Renal cortex interstitium (tissue), 11 donors: ENCODE measurements at regions not wholly inside any gene's neighbourhood (a gene's known extent, or its start where the extent isn't known, plus 50 kb on each side); places are given as distances from the start of the nearest gene placed in this dataset.
A peak's percentile ranks its signal among the peaks of the same experiment; 100 is the strongest.

Experiments
- DNase-seq, 11 donors: peaks; one replicate each; pipeline ENCODE4 v3.0.0-alpha.2; 2013; ENCODE audit warnings: low read depth in 9 of 11, low spot score in 4 of 11; ENCODE audit errors: extremely low read depth in 1 of 11

DNA sequence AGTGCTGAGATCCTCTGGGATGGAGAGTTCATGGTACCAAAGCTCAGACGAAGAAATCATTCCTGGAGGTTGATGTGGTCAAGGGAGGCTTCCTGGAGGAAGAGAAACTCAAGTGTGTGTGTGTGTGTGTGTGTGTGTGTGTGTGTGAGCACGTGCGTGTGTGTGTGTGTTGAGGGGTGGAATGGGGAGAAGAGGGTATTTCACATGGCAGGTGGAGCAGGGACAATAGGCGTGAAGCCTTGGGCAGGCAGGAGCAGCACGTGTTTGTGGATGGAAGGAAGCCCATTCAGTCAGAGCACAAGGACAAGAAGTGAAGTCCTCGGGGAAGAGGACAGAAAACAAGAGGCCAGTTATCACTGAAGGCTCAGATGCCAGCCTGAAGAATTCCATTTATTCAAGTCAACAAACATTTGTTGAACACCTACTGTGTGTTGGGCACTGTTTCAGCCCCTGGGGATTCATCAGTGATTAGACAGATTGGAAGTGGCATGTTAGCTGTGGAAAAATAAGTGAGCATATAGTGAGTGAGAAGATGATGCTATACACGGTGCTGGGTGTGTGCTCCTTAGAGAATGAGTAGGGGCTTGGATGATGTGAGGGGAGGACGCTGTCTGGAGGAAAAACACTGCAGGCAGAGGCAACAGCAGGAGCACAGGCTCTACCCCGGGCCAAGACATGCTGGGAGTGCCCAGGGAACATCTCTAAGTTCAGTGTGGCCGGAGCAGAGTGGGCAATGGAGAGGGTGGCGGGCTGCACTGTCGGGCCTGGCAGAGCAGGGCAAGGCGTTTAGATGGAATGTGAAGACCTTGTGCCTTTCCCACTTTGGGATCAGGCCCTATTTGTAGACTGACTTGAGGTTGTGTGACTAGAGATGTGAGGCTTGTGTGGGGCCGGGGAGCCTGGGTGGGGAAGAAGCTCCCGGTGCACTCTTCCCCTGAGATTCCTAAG, 267.1 kb downstream of the CBLN1 start:
- no peak for DNase-seq

DNA sequence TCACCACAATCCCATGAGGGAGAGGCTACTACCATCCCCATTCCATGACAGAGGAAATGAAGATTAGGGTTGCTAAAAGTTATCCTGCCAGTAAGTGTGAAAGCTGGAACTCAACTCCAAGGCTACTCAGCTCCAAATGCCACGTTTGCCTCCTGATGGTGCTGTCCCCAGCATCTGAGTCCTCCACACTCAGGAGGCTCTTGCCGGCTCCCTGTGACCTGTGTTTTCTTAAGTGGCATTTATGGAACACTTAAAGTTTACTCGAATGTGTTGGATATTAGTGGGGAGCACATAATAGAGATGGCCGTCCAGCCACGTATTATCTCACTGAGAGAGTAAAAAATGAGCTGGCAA, 267.9 kb downstream of the CBLN1 start:
- DNase-seq, result no peak

DNA sequence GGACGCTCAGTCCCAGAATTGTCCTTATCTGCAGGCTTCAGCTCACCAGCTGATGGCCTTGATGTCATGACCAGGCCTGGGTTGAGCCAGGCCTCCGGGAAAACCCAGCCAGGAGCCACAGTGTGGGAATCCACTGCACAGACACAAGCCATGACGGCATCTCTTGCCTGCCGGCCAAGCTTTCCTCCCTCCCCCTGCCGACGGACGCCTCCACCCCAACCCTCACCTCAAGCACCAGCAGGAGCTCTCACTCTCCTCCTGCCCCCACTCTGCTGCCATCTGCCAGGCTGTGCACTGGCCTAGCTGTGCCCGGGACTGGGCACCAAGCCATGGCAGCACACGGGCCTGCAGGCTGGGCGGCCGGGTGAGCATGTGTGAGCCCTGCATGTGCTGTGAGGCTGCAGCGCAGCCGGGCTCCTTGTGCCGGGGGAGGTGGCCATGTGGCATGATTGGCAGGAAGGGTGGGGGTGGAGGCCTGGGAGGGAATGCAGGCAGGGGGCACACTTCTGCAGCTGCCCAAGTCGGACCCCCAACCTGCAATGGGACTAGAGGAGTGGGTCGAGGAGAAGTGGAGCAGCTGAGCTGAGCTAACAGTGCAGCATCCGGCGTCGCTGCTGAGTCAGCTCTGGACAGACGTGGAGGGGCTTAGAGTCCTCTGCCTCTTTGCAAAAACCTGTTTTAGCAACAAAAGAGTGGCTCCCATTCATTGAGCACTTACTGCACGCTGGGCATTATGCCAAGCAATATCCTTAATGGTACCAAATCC, 268.5 kb downstream of the CBLN1 start:
- DNase-seq, result no peak

DNA sequence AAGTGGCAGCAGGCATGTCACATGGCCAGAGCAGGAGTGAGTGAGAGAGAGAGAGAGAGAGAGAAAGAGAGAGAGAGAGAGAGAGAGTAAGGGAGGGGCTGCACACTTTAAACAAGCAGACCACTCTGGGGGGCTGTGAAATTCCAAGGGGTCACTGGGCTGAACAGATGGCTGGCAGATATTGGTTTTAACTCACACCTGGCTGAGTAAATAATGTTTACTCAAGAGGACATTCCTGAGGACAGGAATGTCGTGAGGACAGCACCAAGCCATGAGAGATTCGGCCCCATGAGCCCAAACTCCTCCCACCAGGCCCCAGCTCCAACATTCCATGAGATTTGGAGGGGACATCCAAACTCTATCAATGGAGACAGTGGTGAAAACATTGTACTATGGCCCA, 269.7 kb downstream of the CBLN1 start:
- no peak for DNase-seq

DNA sequence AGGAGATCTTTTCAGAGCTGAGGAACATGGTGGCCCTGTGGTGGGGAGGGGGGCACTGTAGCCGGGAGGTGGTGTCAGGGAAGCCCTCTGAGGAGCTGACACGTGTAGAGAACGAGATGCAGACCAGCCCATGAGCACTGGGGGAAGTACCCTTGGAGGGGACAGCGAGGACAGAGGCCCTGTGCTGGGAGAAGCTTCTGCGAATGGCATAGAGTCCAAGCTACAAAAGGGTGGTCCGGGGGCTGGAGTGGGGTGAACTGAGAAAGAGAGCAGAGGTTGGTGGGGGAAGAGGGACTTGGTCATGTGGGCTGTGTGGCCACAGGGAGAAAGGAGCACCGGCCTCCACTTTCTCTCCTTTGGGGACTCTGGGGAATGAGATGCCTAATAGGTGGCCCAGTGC, 270.8 kb downstream of the CBLN1 start:
- DNase-seq, result no peak

DNA sequence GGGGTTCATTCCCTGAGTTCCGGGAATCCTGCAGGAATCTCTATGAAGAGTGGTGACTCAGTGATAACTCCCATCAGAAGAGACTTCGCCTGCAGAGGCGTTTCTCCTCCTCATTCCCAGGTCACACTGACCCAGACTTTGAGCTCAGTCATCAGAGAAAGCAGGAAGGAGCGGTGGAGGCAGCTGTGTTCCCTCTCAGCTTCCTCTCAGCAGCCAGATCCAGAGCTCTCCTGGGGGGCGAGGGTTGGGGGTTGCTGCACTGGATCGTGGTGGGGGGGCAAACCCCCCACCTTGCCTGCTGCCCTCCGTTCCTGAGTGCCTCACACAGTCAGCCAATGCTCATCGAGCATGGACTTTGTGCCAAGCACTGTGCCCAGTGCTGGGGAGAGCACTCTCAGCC, 271.2 kb downstream of the CBLN1 start:
- no peak for DNase-seq

DNA sequence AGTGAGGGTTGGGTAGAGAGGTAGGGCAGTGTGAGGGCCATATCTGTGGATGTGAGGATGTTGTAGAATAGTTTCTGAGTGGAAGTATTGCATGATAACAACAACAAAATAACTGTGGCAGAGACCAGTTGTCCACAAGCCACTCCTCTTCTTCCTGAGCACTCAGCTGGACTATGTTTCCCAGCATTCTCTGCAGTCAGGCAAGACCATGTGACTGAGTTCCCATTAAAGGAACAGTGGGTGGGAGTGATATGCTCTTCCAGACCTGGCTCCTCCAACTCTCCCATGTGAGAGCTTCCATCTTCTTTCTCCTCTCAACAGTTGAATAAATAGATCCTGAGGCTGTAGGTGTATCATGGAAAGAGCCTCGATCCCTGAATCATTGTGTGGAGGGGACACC, 272.4 kb downstream of the CBLN1 start:
- DNase-seq, result no peak

DNA sequence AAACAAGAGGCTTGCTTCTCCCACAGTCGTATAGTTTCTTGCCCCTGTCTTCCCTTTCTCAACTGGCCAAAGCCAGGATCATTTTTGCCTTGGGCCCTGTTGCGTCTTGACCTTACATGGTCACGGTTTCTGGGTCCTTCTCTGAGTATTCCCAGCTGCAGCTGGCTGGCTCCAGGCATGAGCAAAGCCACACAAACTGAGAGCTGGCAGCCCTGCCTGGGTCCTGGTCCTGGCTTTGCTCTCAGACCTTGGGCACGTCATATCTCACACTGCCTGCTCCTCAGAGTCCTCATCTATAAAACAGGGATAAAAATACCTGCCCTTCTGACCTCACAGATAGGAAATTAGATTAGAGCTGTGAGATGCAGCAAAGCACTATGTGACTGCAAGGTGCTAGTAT, 277.6 kb downstream of the CBLN1 start:
- DNase-seq, result no peak

DNA sequence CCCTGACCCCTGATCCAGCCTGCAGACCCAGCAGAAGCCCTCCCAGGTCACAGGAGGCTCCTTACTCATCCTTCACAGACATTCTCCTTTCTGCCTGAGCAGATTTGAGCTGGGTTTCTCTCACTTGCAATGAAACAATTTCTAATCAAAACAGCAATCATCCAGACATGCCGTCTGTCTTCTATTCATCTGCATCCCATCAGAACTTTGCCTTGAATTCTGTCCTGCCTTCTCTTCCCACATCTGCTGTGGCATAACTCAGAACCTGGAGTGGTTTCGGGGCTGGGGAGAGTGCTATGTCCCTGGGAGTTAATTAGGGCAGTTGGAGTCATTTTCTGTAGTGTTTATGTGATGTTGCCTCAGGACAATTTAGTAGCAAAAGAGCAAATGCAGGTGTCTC, 278.6 kb downstream of the CBLN1 start:
- no peak for DNase-seq

DNA sequence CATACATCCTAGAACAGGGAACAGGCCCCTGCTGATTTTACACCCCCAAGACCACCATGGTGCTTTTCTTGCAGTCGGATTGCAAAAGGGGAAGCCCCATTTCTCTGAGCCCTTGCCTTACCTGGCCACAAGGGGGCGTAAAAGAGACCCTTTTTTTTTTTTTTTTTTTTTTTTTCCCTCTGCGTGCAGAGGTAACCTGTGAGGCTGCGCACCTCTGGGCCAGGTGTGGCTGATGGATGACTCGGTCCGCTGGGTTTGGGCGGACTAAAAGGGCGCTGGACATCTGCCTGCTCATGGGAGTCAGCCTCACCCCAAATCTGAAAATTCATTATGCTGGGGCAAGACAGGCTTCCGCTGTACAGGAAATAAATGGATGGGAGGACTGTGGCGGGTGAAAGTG, 281.0 kb downstream of the CBLN1 start:
- DNase-seq, result no peak

DNA sequence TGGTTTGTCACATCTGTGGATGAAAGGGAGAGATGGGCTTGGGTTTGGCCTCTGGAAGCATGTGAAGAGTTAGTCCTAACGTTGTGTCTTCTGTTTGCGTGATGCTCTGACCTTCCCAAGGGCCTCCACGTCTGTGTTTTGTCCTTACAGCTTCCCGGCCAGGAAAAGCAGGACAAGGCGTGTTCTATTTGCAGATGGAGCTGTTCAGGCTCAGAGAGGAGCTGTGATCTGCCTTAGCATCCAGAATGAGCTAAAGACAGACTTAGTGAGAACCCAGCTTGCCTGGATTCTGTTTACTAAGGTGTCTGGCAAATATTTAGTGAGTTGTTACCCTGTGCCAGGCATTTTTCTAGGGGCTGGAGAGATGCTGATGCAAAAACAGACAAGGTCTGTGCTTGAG, 282.1 kb downstream of the CBLN1 start:
- DNase-seq, result no peak

DNA sequence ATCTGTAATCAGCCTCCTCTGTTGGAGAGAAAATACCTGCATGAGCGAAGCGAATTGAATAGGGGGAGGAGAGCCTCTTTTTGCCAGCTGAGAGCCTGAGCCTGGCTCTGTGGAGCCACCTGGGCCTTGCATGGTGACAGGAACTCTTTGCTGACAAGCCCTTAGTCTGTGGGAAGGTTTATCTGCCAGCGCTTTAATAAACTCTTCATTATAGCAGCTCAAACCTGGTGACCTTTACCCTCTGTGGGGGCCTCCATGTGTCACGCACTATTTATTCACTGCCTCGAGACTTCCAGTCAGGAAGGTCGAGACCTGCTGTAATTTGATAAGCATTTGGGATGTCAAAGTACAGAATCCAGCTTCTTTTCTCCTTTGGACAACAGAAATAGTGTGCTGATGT, 282.6 kb downstream of the CBLN1 start:
- DNase-seq, result no peak

DNA sequence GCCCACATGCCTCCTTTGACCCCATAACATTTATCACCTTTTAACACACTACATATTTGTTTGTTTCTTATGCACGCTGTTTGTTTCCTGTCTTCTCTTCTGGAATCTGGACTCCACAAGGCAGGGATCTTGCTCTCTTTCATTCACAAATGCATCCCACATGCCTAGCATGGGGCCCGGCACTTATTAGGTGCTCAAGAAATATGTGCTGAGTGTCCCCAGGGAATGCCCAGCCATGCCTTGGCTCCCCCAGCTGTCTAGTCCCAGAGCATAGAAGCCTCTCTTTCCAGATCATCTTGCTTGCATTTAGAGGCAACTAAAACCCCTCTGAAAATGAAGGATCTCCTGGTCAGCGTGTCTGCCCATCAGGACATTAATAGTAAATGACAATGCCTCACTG, 283.7 kb downstream of the CBLN1 start:
- DNase-seq, result no peak

DNA sequence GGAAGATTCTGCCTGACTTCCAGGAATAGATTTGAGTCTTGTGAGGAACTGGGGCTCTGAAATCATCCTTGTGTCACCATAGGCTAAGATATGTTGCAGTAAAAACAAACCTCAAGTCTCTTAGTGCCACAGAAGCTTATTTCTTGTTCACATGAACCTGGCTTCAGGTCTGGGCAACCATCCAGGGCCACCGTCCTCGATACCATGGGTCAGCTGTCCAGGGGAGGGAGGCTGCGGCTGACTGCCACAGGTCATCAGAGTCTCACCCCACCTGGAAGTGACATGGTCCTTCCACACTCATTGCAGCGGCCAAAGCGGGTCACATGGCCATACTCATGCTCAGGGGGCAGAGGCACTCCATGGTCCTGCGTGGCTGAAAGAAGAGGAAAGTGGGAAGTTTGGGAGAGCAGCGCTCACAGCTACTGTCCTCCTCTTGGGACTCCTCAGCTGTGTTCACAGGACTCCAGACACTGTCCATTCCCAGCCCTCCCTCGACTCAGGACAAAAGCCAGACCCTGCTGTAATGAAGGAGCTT, 284.5 kb downstream of the CBLN1 start:
- DNase-seq, result no peak

DNA sequence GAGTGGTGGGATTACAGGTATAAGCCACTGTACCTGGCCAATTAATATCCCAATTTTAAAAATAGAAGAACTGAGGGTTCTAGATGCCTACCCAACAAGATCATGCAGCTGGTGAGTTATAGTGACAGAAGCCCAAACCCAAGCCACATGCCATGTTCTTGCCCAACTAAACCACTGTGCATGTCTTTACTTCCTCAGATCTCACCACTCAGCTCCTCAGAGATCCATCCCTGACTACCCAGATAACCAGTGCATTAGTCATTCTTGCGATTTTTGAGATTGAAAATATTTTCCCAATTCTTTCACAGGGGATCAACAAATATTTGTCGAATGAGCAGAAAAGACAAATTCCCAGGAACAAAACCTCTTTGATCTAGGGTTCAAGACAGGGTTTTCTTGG, 303.1 kb downstream of the CBLN1 start:
- no peak for DNase-seq

DNA sequence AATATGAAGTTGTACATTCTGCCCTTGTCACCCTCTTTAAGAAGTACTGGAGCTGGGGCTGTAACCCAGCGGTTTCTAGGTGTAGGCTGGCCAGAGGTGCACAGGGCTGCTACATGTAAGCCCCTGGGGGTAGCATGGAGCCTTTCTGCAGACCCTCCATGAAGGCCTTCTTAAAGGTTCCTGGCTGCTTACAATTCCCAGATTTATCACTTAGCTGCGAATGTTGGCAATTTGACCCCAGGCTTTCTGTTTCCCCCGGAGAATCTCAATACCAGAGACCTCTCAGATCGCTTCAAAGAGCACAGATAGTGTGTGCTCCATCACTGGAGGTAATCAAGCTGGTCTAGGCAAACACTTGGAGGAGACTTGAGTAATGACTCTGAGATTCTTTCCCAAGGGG, 309.4 kb downstream of the CBLN1 start:
- DNase-seq, result no peak

DNA sequence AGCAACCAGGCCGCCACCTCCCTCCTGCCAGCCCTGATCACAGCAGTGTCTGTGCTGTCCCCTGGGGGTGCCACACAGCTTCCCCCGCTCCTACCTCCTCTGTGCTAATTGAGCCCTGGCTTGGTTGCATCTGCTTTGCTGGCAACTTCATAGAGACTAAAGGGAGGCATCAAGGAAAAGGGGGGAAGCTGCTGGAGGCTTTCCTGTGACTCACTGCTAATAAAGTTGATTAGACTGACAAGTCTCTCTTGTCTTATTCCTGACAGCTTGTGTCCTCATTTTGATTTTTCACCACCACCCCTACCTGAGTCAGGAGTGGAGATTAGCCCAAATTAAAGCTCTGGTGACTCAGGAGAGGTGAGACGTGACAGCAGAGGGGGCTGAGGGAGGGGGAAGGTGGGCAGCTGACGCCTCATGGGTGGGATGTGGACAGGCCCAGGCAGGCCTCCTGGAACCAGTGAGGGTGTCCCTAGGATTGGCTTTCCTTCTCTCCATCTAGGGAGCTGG, 310.0 kb downstream of the CBLN1 start:
- DNase-seq, result no peak

DNA sequence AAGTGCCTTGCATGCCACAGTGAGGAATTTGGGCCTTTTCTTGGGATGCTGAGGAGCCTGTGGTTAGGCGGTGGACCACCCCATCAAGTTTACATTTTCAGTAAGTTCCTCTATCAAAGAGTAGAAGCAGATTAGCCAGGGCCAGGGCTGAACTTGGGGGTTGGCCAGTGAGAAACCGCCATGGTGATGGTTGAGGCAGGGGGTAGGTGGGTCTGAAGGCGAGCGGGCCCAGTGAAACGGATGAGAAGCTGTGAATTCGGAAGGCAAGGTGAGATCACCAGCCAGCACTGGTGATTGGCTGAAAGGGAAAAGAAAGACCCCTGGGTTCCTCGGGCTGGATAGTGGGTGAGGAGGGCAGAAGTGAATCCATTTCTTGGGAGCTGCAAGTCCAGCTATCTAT, 311.4 kb downstream of the CBLN1 start:
- no peak for DNase-seq

DNA sequence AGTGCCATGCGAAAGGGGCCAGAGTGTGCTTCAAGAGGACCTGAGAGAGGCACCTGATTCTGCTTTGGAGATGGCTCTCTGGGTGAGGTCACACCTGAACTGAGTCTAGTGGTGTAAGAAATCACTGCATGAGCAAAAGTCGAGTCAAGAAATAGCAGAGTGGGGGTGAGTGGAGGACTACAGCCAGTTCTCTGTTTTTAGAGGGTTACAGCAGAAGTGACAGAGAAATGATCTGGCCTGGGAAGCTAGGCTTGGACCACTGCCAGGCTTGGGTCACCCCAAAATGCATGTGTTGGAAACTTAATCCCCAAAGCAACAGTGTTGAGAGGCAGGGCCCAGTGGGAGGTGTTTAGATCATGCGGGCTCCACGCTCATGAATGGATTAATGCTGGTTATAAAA, 312.0 kb downstream of the CBLN1 start:
- DNase-seq, result no peak

DNA sequence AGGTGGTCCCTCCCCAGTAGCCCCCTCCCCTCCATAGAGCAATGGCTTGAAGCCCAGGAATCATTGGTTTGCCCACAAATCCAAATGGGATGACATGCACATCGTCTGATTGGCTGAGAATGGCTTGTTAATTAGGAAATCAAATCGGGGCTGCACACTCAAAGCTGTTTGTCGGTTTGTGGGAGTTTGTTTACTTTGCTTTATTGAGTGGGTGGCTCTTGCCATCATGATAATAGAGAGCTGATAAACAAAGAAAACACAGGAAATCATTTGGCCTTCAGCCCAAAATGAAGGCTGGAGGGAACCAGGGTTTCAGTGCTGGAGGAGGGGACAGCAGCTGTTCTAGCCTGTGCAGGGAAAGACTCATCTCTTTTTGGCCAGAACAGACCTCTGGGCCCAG, 316.3 kb downstream of the CBLN1 start:
- peak in 2 of 11 donors; percentile 12 to 13 for DNase-seq
